WTC11 (cell line): ENCODE measurements at regions not wholly inside any gene's neighbourhood (a gene's known extent, or its start where the extent isn't known, plus 50 kb on each side); places are given as distances from the start of the nearest gene placed in this dataset.

Experiments used
- ATAC-seq: fragments of 200-7000 bp; cut with Tn5 transposase; 2 replicates; pipeline ENCODE4 v1.10.0; 2021; ENCODE audit warnings: mild to moderate bottlenecking, moderate library complexity
- CTCF ChIA-PET: fragments of 300-600 bp; sonication (Branson Sonifier 250); formaldehyde crosslinking; loops from one replicate; lab custom pipeline; 2021; ENCODE audit warnings: antibody characterized with exemption; lab: Charles Lee
- POLR2A ChIA-PET: fragments of 350-600 bp; sonication (Branson Sonifier 250); formaldehyde crosslinking; loops from one replicate; lab custom pipeline; 2021; ENCODE audit warnings: antibody characterized with exemption; lab: Charles Lee
- DNase-seq: peaks from one replicate; pipeline ENCODE4 v3.0.0; 2021; ENCODE audit warnings: low spot score
- H3K27ac Mint-ChIP-seq: 2 replicates; pipeline ENCODE4 v1.8.0; 2021; ENCODE audit warnings: mixed read lengths
- H3K27me3 Mint-ChIP-seq: 2 replicates; pipeline ENCODE4 v1.8.0; 2021; ENCODE audit warnings: low read depth, mild to moderate bottlenecking, moderate library complexity, mixed read lengths
- H3K36me3 Mint-ChIP-seq: 2 replicates; pipeline ENCODE4 v1.8.0; 2021; ENCODE audit warnings: mixed read lengths
- H3K4me1 Mint-ChIP-seq: 2 replicates; pipeline ENCODE4 v1.8.0; 2022; ENCODE audit warnings: mixed read lengths
- H3K4me3 Mint-ChIP-seq: 2 replicates; pipeline ENCODE4 v1.8.0; 2021; ENCODE audit warnings: mild to moderate bottlenecking, moderate library complexity, mixed read lengths
- H3K9me3 Mint-ChIP-seq: 2 replicates; pipeline ENCODE4 v1.8.0; 2021; ENCODE audit warnings: mixed read lengths
- ATF2 ChIP-seq: sonication (generic); formaldehyde crosslinking; IDR thresholded peaks from 2 replicates; pipeline ENCODE4 v1.8.1; 2022; ENCODE audit warnings: low read depth, missing genetic modification reagents, borderline replicate concordance
- CREM ChIP-seq: sonication (generic); formaldehyde crosslinking; IDR thresholded peaks from 2 replicates; pipeline ENCODE4 v1.8.1; 2022; ENCODE audit warnings: mild to moderate bottlenecking, missing genetic modification reagents, moderate library complexity
- ELF4 ChIP-seq: sonication (generic); formaldehyde crosslinking; IDR thresholded peaks from 2 replicates; pipeline ENCODE4 v1.8.1; 2022; ENCODE audit warnings: low read depth, mild to moderate bottlenecking, moderate library complexity, missing genetic modification reagents
- ESRRA ChIP-seq: sonication (generic); formaldehyde crosslinking; IDR thresholded peaks from 2 replicates; pipeline ENCODE4 v1.8.1; 2022; ENCODE audit warnings: mild to moderate bottlenecking, missing genetic modification reagents, borderline replicate concordance
- ETV6 ChIP-seq: sonication (generic); formaldehyde crosslinking; IDR thresholded peaks from 2 replicates; pipeline ENCODE4 v1.8.1; 2022; ENCODE audit warnings: mild to moderate bottlenecking, missing genetic modification reagents
- FOXJ3 ChIP-seq: sonication (generic); formaldehyde crosslinking; IDR thresholded peaks from 2 replicates; pipeline ENCODE4 v1.9.0; 2021; ENCODE audit warnings: missing genetic modification reagents, mild to moderate bottlenecking, borderline replicate concordance
- MXD4 ChIP-seq: fragments of 250-450 bp; sonication (Bioruptor Pico); IDR thresholded peaks from 2 replicates; pipeline ENCODE4 v1.8.0; 2021; ENCODE audit warnings: mild to moderate bottlenecking, moderate library complexity, borderline replicate concordance
- MYBL2 ChIP-seq: sonication (generic); formaldehyde crosslinking; IDR thresholded peaks from 2 replicates; pipeline ENCODE4 v1.8.1; 2023; ENCODE audit warnings: mild to moderate bottlenecking, moderate library complexity, missing genetic modification reagents
- NFATC4 ChIP-seq: fragments of 250-450 bp; sonication (Bioruptor Pico); IDR thresholded peaks from 2 replicates; pipeline ENCODE4 v1.9.0; 2021; ENCODE audit warnings: mild to moderate bottlenecking
- NFE2L1 ChIP-seq: sonication (generic); formaldehyde crosslinking; IDR thresholded peaks from 2 replicates; pipeline ENCODE4 v1.8.1; 2023; ENCODE audit warnings: missing genetic modification reagents
- NR2C2 ChIP-seq: sonication (generic); formaldehyde crosslinking; IDR thresholded peaks from 2 replicates; pipeline ENCODE4 v1.8.0; 2022; ENCODE audit warnings: mild to moderate bottlenecking, missing genetic modification reagents
- OVOL2 ChIP-seq: fragments of 250-450 bp; sonication (Bioruptor Pico); IDR thresholded peaks from 2 replicates; pipeline ENCODE4 v1.9.0; 2021; ENCODE audit warnings: mild to moderate bottlenecking, borderline replicate concordance
- PRRX2 ChIP-seq: fragments of 250-450 bp; sonication (Bioruptor Pico); IDR thresholded peaks from 2 replicates; pipeline ENCODE4 v1.8.0; 2021; ENCODE audit warnings: mild to moderate bottlenecking
- SOX15 ChIP-seq: fragments of 250-450 bp; sonication (Bioruptor Pico); IDR thresholded peaks from 2 replicates; pipeline ENCODE4 v1.9.0; 2021; ENCODE audit warnings: mild to moderate bottlenecking
- TCF7 ChIP-seq: sonication (generic); formaldehyde crosslinking; IDR thresholded peaks from 2 replicates; pipeline ENCODE4 v1.8.0; 2022; ENCODE audit warnings: mild to moderate bottlenecking, low read depth, missing genetic modification reagents, moderate library complexity
- TEAD4 ChIP-seq: sonication (generic); formaldehyde crosslinking; IDR thresholded peaks from 2 replicates; pipeline ENCODE4 v1.8.0; 2022; ENCODE audit warnings: mild to moderate bottlenecking, missing genetic modification reagents
- ZNF138 ChIP-seq: sonication (generic); formaldehyde crosslinking; conservative IDR thresholded peaks from 2 replicates; pipeline ENCODE4 v1.8.1; 2022; ENCODE audit warnings: mild to moderate bottlenecking, moderate library complexity, missing genetic modification reagents
- ZNF416 ChIP-seq: fragments of 250-450 bp; sonication (Bioruptor Pico); IDR thresholded peaks from 2 replicates; pipeline ENCODE4 v1.9.0; 2021; ENCODE audit warnings: mild to moderate bottlenecking, inconsistent platforms
- ZNF423 ChIP-seq: fragments of 250-450 bp; sonication (Bioruptor Pico); IDR thresholded peaks from 2 replicates; pipeline ENCODE4 v2.1.2; 2022; ENCODE audit warnings: mild to moderate bottlenecking, moderate library complexity
- ZNF512 ChIP-seq: sonication (generic); formaldehyde crosslinking; IDR thresholded peaks from 2 replicates; pipeline ENCODE4 v1.8.1; 2022; ENCODE audit warnings: missing genetic modification reagents, borderline replicate concordance
- ZNF532 ChIP-seq: fragments of 250-450 bp; sonication (Bioruptor Pico); IDR thresholded peaks from 2 replicates; pipeline ENCODE4 v1.9.0; 2021; ENCODE audit warnings: mild to moderate bottlenecking, borderline replicate concordance
- TF ChIP-seq, protein P1 (sequence below): sonication (generic); formaldehyde crosslinking; IDR thresholded peaks from 2 replicates; pipeline ENCODE4 v1.8.0; 2023; ENCODE audit warnings: mild to moderate bottlenecking, missing genetic modification reagents
- TF ChIP-seq, protein P2 (sequence below): fragments of 250-450 bp; sonication (Bioruptor Pico); IDR thresholded peaks from 2 replicates; pipeline ENCODE4 v1.9.0; 2021; ENCODE audit warnings: mild to moderate bottlenecking

- no peak for TF ChIP-seq ZNF512
- no peak for TF ChIP-seq ZNF416 (CRISPR knock-in tag)
- no peak for TF ChIP-seq TEAD4
- TF ChIP-seq ZNF423 (CRISPR knock-in tag): no peak
- TF ChIP-seq FOXJ3 (CRISPR knock-in tag): no peak
- TF ChIP-seq CREM (CRISPR knock-in tag): no peak
- TF ChIP-seq PRRX2 (CRISPR knock-in tag): no peak
- no peak for TF ChIP-seq ELF4 (CRISPR knock-in tag)
- TF ChIP-seq, protein P1, sequence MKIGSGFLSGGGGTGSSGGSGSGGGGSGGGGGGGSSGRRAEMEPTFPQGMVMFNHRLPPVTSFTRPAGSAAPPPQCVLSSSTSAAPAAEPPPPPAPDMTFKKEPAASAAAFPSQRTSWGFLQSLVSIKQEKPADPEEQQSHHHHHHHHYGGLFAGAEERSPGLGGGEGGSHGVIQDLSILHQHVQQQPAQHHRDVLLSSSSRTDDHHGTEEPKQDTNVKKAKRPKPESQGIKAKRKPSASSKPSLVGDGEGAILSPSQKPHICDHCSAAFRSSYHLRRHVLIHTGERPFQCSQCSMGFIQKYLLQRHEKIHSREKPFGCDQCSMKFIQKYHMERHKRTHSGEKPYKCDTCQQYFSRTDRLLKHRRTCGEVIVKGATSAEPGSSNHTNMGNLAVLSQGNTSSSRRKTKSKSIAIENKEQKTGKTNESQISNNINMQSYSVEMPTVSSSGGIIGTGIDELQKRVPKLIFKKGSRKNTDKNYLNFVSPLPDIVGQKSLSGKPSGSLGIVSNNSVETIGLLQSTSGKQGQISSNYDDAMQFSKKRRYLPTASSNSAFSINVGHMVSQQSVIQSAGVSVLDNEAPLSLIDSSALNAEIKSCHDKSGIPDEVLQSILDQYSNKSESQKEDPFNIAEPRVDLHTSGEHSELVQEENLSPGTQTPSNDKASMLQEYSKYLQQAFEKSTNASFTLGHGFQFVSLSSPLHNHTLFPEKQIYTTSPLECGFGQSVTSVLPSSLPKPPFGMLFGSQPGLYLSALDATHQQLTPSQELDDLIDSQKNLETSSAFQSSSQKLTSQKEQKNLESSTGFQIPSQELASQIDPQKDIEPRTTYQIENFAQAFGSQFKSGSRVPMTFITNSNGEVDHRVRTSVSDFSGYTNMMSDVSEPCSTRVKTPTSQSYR (CRISPR knock-in tag): no peak
- TF ChIP-seq ETV6: no peak
- no peak for TF ChIP-seq ZNF138 (CRISPR knock-in tag)
- no peak for TF ChIP-seq ESRRA
- TF ChIP-seq MXD4 (CRISPR knock-in tag): no peak
- no peak for TF ChIP-seq MYBL2 (CRISPR knock-in tag)
- TF ChIP-seq SOX15 (CRISPR knock-in tag): no peak
- TF ChIP-seq, all 79 proteins: peak for 0
These were observed 150.4 kb downstream of the DNAJB6 start (continued) for GRCh38 chr7:157487046-157487770.

DNA sequence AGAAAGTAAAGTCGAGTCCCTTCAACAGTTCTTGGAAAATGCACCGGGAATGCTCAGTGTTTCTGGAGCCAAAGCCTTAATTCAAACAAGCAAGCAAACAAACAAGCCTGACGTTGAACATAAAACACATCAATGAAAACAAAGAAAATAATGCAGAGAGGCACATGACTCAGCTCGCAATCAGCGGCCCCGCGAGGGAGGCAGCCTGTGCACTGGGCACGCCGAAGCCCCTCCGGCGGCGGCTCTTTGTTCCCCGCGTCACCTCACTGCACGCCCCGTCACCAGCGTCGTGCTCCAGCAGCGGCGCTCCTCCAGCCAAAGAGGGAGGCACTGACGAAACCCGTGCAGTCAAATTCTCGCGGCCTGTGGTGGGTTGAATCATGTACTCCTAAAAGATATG lies 151.5 kb downstream of the DNAJB6 start:
- POLR2A ChIA-PET: no interaction called here
- no peak for ATAC-seq
- no peaks in the 10 kb centered on the region for H3K4me1 Mint-ChIP-seq
- no peak overlapping the region for H3K4me3 Mint-ChIP-seq
- DNase-seq: no peak
- CTCF ChIA-PET: interaction anchor here (1.6 kb wide), 1 partner anchor 14 kb away, joined by 6 read pairs; no protein-coding TSS in a partner anchor
- peaks cover 4% of the 10 kb centered on the region; the same call in 1 of the 2 replicates for H3K36me3 Mint-ChIP-seq
- no peak overlapping the region for H3K27ac Mint-ChIP-seq
- H3K9me3 Mint-ChIP-seq: peaks cover 18% of the 10 kb centered on the region
- H3K27me3 Mint-ChIP-seq: peaks cover 17% of the 10 kb centered on the region
- TF ChIP-seq NFATC4: no peak
- TF ChIP-seq NFE2L1 (CRISPR knock-in tag): no peak
- no peak for TF ChIP-seq TCF7 (CRISPR knock-in tag)
- TF ChIP-seq ZNF532 (CRISPR knock-in tag): no peak
- no peak for TF ChIP-seq ATF2
- TF ChIP-seq NR2C2 (CRISPR knock-in tag): no peak
- TF ChIP-seq, protein P2, sequence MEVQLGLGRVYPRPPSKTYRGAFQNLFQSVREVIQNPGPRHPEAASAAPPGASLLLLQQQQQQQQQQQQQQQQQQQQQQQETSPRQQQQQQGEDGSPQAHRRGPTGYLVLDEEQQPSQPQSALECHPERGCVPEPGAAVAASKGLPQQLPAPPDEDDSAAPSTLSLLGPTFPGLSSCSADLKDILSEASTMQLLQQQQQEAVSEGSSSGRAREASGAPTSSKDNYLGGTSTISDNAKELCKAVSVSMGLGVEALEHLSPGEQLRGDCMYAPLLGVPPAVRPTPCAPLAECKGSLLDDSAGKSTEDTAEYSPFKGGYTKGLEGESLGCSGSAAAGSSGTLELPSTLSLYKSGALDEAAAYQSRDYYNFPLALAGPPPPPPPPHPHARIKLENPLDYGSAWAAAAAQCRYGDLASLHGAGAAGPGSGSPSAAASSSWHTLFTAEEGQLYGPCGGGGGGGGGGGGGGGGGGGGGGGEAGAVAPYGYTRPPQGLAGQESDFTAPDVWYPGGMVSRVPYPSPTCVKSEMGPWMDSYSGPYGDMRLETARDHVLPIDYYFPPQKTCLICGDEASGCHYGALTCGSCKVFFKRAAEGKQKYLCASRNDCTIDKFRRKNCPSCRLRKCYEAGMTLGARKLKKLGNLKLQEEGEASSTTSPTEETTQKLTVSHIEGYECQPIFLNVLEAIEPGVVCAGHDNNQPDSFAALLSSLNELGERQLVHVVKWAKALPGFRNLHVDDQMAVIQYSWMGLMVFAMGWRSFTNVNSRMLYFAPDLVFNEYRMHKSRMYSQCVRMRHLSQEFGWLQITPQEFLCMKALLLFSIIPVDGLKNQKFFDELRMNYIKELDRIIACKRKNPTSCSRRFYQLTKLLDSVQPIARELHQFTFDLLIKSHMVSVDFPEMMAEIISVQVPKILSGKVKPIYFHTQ: no peak
- TF ChIP-seq OVOL2: no peak
